Fibroblast of peridontal ligament (primary cell): ENCODE measurements at regions not wholly inside any gene's neighbourhood (a gene's known extent, or its start where the extent isn't known, plus 50 kb on each side); places are given as distances from the start of the nearest gene placed in this dataset.
"Not testable (repeated sequence)": the region's sequence is repeated elsewhere in the genome, so short reads cannot be mapped to it uniquely, and the experiment has no call there.

Source experiments
- DNase-seq: peaks from one replicate; pipeline ENCODE4 v3.0.0-alpha.2; 2010; ENCODE audit errors: extremely low read depth

- DNase-seq: peak; percentile 77
These were observed 287.2 kb downstream of the HGF start for GRCh38 chr7:81482600-81483186.

DNA sequence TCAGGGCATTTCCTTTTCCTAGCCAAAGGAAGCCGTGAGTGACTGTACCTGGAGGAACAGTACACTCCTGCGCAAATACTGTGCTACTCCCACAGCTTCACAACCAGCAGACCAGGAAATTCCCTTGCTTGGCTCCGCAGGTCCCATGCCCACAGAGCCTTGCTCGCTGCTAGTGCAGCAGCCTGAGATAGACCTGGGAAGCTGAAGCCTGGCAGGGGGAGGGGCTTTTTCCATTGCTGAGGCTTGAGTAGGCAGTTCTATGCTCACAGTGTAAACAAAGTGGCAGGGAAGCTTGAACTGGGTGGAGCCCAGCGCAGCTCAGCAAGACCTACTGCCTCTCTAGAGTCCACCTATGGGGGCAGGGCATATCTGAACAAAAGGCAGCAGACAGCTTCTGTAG, 291.2 kb downstream of the HGF start:
- no peak for DNase-seq

DNA sequence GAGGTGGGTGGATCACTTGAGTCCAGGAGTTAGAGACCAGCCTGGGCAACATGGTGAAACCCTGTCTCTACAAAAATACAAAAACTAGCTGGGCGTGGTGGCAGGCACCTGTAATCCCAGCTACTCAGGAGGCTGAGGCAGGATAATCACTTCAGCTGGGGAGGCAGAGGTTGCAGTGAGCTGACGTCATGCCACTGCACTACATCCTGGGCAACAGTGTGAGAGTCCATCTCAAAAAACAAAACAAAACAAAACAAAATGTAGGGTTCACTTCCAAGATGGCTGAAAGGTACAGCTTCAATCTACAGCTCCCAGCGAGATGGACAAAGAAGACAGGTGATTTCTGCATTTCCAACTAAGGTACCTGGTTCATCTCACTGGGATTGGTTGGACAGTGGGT, 291.6 kb downstream of the HGF start:
- not testable (repeated sequence) for DNase-seq

DNA sequence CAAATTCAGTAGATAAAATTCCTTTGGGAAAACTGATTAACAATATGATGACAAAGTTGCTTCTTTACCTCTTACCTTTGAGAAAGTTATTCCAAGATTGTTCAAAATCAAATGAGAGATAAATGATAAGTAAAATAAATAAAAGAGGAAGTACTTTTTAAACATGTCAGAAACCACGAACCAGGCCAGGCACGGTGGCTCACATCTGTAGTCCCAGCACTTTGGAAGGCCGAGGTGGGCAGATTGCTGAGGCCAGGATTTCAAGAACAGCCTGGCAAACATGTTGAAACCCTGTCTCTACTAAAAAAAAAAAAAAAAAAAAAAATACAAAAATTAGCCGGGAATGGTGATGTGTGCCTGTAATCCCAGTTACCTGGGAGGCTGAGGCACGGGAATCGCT, 296.6 kb downstream of the HGF start:
- no peak for DNase-seq

- no peak for DNase-seq
These were observed 299.0 kb downstream of the HGF start for GRCh38 chr7:81470724-81471379.

DNA sequence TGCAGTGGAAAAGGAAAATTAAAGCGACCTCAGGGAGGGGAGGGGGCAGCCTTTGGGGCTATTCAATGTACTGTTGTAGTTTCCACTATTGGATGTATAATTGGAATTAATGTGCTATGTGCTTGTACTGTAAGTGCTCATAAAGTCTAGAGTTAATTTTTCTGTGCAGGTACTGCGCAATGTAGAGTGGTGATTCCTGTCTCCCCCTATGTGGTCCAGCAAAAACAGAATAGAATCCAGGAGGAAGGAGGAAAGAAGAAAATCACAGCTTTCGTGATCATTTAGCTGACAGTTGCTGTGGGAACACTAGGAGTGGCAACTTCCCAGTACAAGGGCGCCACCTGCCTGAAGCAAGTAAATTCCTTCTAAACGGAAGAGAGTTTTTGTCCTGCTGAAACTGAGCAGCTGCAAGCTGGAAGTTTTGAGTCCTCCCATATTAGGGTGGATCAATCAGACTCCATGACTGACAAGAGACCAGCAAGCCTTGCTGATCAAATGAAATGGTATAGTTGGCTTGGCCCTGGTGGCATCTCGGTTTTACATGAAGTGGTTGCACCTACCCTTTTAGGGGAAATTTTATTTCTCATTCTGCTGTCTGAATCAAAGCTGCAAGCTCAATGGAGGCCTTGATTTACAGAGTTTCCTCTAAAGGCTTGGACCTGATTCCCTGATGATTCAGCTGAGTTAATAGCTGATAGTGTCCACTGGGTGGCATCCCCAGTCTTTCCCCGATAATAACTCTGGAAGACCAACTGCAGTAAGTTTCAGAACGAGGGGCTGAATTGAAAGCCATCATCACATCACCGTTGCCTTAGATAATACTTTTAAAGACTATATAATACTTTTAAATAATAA, 299.8 kb downstream of the HGF start:
- peak; percentile 83 for DNase-seq

DNA sequence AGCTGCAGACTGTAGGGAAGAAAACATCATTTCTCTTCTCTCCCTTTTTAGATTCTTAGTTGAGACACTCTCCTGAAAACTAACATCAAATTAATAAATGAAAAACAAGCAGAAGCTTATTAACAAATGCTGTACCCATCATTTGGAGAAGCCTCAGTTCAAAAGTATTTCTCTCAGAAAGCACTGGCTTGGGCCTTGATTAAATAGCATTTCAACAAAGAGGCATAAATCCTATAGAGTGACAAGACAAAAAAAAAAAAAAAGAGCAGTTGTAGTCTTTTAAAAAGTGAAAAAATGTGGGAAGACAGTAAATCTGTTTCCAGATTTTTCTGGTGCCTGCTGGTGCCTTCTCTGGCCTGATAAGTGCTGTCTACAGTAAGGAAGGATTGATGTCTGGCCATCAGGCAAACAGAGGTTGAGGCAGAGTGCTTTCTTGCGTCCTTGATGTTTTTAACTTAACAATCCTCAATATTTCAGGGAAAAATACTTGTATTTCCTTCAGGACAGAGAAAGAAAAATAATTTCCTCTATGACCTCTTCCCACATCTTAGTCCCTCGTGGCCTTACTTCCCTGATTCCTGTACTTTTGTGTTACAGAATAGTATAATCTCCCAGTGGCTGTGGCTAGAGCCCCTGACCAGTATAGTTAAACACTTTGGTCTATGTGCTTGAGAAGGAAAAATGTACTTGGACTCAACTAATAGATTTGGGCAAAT, 300.5 kb downstream of the HGF start:
- no peak for DNase-seq

GRCh38 chr7:81468526-81468925, 301.3 kb downstream of the HGF start:
- no peak for DNase-seq

- DNase-seq: no peak
These were observed 301.9 kb downstream of the HGF start for GRCh38 chr7:81467964-81468363.

GRCh38 chr7:81462672-81463071, 307.2 kb downstream of the HGF start:
- DNase-seq: peak; percentile 59

DNA sequence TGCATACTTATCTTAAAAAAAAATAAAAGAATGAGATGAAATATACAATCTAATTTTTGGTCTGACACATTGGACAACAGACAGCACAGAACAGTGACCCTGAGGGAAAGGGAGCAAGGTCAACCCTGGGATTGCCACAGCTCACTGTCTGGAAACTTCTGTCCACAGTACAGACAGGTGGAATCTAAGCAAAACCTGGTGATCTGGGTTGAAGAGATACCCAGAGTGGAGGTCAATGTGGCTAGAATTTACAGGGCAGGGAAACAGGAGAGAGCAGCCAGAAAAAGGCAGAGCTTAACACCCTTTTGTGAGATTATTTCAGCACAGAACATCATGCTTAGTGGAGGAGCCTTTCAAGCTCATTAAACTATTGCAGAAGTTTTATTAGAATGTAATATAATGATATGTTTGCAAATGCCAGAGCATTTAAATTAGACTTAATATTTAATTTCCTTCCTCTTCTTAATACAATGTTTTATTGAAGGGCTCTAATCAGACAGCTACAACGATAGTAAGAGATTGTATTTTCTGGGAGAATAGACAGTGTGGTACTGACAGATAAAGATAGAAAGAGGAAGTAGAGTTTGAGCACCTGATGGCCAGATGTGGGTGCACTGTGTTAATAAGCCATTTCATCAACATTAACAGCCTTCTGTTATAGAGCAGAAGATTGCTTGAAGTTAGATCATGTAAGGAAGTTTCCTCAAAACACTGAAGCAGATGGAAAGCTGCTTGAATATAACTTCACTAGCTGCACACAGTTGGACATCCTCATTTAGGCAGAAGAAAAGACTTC, 309.4 kb downstream of the HGF start:
- DNase-seq: no peak

DNA sequence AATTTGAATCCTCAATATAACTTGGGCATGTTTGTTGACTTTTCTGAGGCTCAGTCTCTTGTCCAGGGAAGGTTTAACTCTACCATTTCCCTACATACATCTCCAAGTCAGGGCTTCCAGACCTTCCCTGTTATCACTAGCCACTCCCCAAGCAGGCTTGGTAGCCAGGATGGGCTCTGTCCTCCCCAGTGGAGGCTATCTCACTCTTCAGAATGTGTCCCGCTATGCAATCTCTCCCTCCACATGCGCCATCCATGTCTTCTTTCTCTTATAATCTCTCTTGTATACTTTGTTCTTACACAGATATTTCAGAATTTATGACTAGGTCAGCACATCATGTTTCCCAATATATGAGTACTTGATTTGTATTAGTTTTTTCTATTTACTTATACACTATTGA, 310.4 kb downstream of the HGF start:
- DNase-seq: no peak

DNA sequence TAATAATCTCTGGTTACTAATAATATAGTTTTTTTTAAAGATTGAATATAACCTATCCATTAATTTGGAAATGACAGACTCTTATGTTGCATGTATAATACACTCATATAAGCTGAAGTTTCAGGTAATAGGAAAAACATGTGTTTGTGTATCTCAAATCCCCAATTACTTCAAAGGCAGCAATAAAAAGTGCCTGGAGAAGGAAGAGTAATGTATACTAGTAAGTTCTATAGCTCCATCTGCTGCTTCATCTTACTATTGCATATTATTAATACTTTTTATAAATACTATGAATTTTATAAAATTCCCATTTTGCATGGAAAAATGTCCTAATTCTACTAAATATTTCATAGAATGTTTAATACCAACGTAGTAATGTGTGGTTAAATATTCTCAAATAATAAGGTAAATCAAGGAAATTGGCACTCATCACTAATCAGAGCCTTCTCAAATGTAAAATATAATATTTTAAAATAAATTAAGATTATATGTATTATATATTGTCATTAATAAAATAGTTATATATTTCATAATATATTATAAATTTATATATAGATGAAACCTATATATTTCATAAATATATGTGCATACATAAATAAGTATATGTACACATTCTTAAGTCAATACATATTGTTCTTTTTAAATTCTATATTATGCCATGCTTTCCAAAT, 311.9 kb downstream of the HGF start:
- DNase-seq: peak; percentile 75

DNA sequence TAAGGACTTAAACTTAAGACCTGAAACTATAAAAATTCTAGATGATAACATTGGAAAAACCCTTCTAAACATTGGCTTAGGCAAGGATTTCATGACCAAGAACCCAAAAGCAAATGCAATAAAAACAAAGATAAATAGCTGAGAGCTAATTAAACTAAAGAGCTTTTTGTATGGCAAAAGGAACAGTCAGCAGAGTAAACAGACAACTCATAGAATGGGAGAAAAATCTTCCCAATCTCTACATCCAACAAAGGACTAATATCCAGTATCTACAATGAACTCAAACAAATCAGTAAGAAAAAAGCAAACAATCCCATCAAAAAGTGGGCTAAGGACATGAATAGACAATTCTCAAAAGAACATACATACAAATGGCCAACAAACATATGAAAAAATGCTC, 316.1 kb downstream of the HGF start:
- not testable (repeated sequence) for DNase-seq

DNA sequence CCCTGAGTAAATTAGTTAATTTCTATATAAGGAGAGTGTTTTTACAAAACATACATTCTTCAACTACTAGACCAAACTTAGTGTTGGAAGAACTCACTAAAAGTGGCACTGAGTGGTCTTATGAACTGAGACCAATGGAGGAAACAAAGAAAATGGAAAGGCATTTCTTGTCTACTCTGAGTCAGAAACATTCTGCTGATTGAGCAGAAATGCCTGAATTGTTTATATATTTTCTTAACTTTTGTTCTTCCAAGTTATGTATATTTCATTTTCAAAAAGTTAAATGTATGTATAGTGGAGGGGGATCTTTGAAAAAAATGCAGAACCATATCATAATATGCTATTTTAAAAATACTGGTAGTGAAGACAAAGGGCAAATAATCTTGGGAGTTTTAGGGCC, 320.7 kb downstream of the HGF start:
- DNase-seq: no peak

- peak; percentile 82 for DNase-seq
These were observed 322.4 kb downstream of the HGF start for GRCh38 chr7:81447351-81447952.

GRCh38 chr7:81446212-81446611, 323.6 kb downstream of the HGF start:
- no peak for DNase-seq

GRCh38 chr7:81445462-81445861, 324.4 kb downstream of the HGF start:
- peak; percentile 50 for DNase-seq

- no peak for DNase-seq
These were observed 328.1 kb downstream of the HGF start for GRCh38 chr7:81441750-81442149.

DNA sequence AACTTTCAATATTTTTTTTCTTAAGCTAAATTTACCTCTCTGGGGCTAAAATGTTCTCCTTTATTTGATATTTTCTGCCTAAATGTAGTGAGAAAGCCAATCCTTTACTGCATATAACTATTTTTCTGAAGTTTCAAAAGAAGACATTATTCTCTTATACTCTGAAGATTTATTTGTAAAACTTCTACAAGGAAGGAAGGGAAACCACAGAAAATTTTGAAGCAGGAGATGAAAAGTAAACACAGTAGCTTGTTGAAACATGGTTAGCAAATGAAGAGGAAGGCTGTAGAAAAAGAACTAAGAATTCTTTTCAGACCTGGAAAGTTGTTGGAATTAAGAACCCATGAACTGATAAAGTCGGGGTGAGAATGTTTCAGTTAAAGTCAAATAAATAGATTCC, 330.3 kb downstream of the HGF start:
- DNase-seq: peak; percentile 56
